T-helper 2 cell treated with Interferon-gamma antibody and Interleukin-4, amounts not matched to agents 100 ng/mL and 5 ng/mL, for 36 hours (primary cell): ENCODE measurements at regions not wholly inside any gene's neighbourhood (a gene's known extent, or its start where the extent isn't known, plus 50 kb on each side); places are given as distances from the start of the nearest gene placed in this dataset.

ENCODE experiments used
- intact Hi-C: fragments of 100-400 bp; cut with micrococcal nuclease; formaldehyde crosslinking; loops from one replicate; pipeline ENCODE4 v1.15.1; 2023

- intact Hi-C loops: no loop called here
These were observed 87.8 kb downstream of the PMP22 start for GRCh38 chr17:15177343-15177742.

- intact Hi-C loops: no loop called here
These were observed 89.8 kb downstream of the PMP22 start for GRCh38 chr17:15175356-15175755.

GRCh38 chr17:15171167-15172047 is 93.7 kb downstream of the PMP22 start:
- intact Hi-C loops: no loop called here

- intact Hi-C loops: no loop called here
These were observed 95.5 kb downstream of the PMP22 start for GRCh38 chr17:15169676-15170075.

GRCh38 chr17:15168379-15168778 is 96.7 kb downstream of the PMP22 start:
- intact Hi-C loops: no loop called here

GRCh38 chr17:15161395-15161794 is 103.7 kb downstream of the PMP22 start:
- intact Hi-C loops: no loop called here

- intact Hi-C loops: no loop called here
These were observed 108.1 kb downstream of the PMP22 start for GRCh38 chr17:15157051-15157450.

- intact Hi-C loops: no loop called here
These were observed 110.5 kb downstream of the PMP22 start for GRCh38 chr17:15154618-15155017.

- intact Hi-C loops: no loop called here
These were observed 119.5 kb downstream of the PMP22 start for GRCh38 chr17:15145621-15146020.

- intact Hi-C loops: no loop called here
These were observed 121.6 kb downstream of the PMP22 start for GRCh38 chr17:15143524-15143923.

- intact Hi-C loops: no loop called here
These were observed 130.8 kb downstream of the PMP22 start for GRCh38 chr17:15134363-15134762.

GRCh38 chr17:15133826-15134225 is 131.3 kb downstream of the PMP22 start:
- intact Hi-C loops: no loop called here

- intact Hi-C loops: no loop called here
These were observed 132.0 kb downstream of the PMP22 start for GRCh38 chr17:15133143-15133542.

GRCh38 chr17:15130426-15130825 is 134.7 kb downstream of the PMP22 start:
- intact Hi-C loops: no loop called here

GRCh38 chr17:15129986-15130385 is 135.1 kb downstream of the PMP22 start:
- intact Hi-C loops: no loop called here

GRCh38 chr17:15124746-15125145 is 140.4 kb downstream of the PMP22 start:
- intact Hi-C loops: no loop called here

GRCh38 chr17:15124264-15124595 is 140.9 kb downstream of the PMP22 start:
- intact Hi-C loops: no loop called here

- intact Hi-C loops: no loop called here
These were observed 141.4 kb downstream of the PMP22 start for GRCh38 chr17:15123593-15124263.

- intact Hi-C loops: no loop called here
These were observed 142.3 kb downstream of the PMP22 start for GRCh38 chr17:15122857-15123256.

GRCh38 chr17:15121426-15121825 is 143.7 kb downstream of the PMP22 start:
- intact Hi-C loops: no loop called here

- intact Hi-C loops: no loop called here
These were observed 145.2 kb downstream of the PMP22 start for GRCh38 chr17:15119968-15120367.

GRCh38 chr17:15117239-15117638 is 147.9 kb downstream of the PMP22 start:
- intact Hi-C loops: no loop called here
